ENCODE measurements at regions not wholly inside any gene's neighbourhood (a gene's known extent, or its start where the extent isn't known, plus 50 kb on each side); places are given as distances from the start of the nearest gene placed in this dataset.

- FAIRE-seq (no peak), DNase-seq (ENCODE audit: low read depth) (no peak)
- TF ChIP-seq CTCF (IDR thresholded peaks at IDR 0.05; ENCODE audit: insufficient read depth, low read length, severe bottlenecking): no peak
- Histone ChIP-seq H3K36me3 (ENCODE audit: control insufficient read depth, insufficient read depth, low read length) (no peaks in the 10 kb centered on the region), H3K4me3 (ENCODE audit: low read depth, low read length) (no peak overlapping the region), H3K27me3 (ENCODE audit: control insufficient read depth, insufficient read depth, low read length) (no peaks in the 10 kb centered on the region)
These were observed 1032.7 kb upstream of the TENM4 start for GRCh38 chr11:80473562-80473961.

GRCh38 chr11:80469871-80470270 is 1029.0 kb upstream of the TENM4 start:
- DNase-seq (ENCODE audit: low read depth) (no peak), FAIRE-seq (no peak)
- no peak for TF ChIP-seq CTCF (IDR thresholded peaks at IDR 0.05; ENCODE audit: insufficient read depth, low read length, severe bottlenecking)
- Histone ChIP-seq H3K4me3 (ENCODE audit: low read depth, low read length) (no peak overlapping the region), H3K27me3 (ENCODE audit: control insufficient read depth, insufficient read depth, low read length) (no peaks in the 10 kb centered on the region), H3K36me3 (ENCODE audit: control insufficient read depth, insufficient read depth, low read length) (no peaks in the 10 kb centered on the region)

- Histone ChIP-seq H3K36me3 (ENCODE audit: control insufficient read depth, insufficient read depth, low read length) (no peaks in the 10 kb centered on the region), H3K27me3 (ENCODE audit: control insufficient read depth, insufficient read depth, low read length) (no peaks in the 10 kb centered on the region), H3K4me3 (ENCODE audit: low read depth, low read length) (no peak overlapping the region)
- FAIRE-seq (no peak), DNase-seq (ENCODE audit: low read depth) (no peak)
- TF ChIP-seq CTCF (IDR thresholded peaks at IDR 0.05; ENCODE audit: insufficient read depth, low read length, severe bottlenecking): no peak
These were observed 1025.7 kb upstream of the TENM4 start for GRCh38 chr11:80466570-80466969.

GRCh38 chr11:80462211-80462610 is 1021.4 kb upstream of the TENM4 start:
- peak; percentile 97 for DNase-seq (ENCODE audit: low read depth)
- Histone ChIP-seq H3K27me3 (ENCODE audit: control insufficient read depth, insufficient read depth, low read length) (no peaks in the 10 kb centered on the region), H3K4me3 (ENCODE audit: low read depth, low read length) (no peak overlapping the region), H3K36me3 (ENCODE audit: control insufficient read depth, insufficient read depth, low read length) (no peaks in the 10 kb centered on the region)
- FAIRE-seq: peak; percentile 86
- no peak for TF ChIP-seq CTCF (IDR thresholded peaks at IDR 0.05; ENCODE audit: insufficient read depth, low read length, severe bottlenecking)

- no peaks in the 10 kb centered on the region for H3K36me3 ChIP-seq (ENCODE audit: control insufficient read depth, insufficient read depth, low read length)
- FAIRE-seq: no peak
- no peak for TF ChIP-seq CTCF (IDR thresholded peaks at IDR 0.05; ENCODE audit: insufficient read depth, low read length, severe bottlenecking)
These were observed 1017.5 kb upstream of the TENM4 start for GRCh38 chr11:80458376-80458775.

GRCh38 chr11:80457823-80458222 is 1017.0 kb upstream of the TENM4 start:
- Histone ChIP-seq H3K36me3 (ENCODE audit: control insufficient read depth, insufficient read depth, low read length) (no peaks in the 10 kb centered on the region), H3K4me3 (ENCODE audit: low read depth, low read length) (no peak overlapping the region), H3K27me3 (ENCODE audit: control insufficient read depth, insufficient read depth, low read length) (no peaks in the 10 kb centered on the region)
- DNase-seq (ENCODE audit: low read depth): no peak
- TF ChIP-seq CTCF (IDR thresholded peaks at IDR 0.05; ENCODE audit: insufficient read depth, low read length, severe bottlenecking): no peak
- no peak for FAIRE-seq

More at GRCh38 chr11:80458376-80458775, 1017.5 kb upstream of the TENM4 start:
- Histone ChIP-seq H3K27me3 (ENCODE audit: control insufficient read depth, insufficient read depth, low read length) (no peaks in the 10 kb centered on the region), H3K4me3 (ENCODE audit: low read depth, low read length) (no peak overlapping the region)
- DNase-seq (ENCODE audit: low read depth): no peak
